ENCODE measurements at regions not wholly inside any gene's neighbourhood (a gene's known extent, or its start where the extent isn't known, plus 50 kb on each side); places are given as distances from the start of the nearest gene placed in this dataset.

DNA sequence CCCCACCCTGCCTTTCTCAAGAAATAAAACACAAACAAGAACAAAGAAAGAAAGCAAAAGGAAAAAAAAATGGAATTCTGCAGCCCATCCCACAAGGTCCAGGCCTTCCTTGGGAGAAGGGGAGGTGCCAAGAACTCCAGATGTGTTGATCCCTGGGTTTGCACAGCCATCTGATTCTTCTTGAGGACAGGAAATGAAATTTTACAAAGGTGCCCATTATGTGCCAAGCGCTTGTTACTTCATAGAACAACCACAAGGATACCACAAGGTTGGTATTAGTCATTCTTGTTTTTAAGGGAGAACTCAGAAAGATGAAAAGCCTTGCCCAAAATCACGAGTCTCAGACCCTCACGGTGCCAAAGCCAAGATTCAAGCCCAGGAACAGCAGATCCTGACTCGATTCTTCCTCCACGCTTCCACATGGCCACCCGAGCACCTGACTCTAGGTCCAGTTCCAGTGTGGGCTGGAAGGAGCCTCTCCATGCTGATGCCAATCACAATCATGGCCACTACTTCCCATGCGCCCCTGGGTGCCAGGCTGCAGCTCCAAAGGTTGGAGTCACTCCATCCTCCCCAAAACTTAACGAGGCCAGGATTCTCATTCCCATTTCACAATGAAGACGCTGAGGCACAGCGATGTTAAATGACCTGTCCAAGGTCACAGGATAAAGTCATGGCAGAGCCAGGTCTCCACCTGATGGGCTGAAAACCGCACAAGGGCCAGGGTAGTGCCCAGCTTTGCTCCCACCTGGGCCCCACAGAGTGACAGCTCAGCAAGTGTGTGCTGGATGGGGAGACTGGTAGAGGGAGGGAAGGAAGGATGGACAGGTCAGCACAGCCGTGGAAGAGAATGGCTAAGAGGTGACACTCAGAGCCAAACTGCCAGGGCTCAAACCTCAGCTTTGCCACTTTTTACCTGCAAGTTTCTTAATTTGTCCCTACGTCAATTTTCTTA, 66.7 kb upstream of the TOP1 start:
- DNase-seq, result peak; percentile 49

DNA sequence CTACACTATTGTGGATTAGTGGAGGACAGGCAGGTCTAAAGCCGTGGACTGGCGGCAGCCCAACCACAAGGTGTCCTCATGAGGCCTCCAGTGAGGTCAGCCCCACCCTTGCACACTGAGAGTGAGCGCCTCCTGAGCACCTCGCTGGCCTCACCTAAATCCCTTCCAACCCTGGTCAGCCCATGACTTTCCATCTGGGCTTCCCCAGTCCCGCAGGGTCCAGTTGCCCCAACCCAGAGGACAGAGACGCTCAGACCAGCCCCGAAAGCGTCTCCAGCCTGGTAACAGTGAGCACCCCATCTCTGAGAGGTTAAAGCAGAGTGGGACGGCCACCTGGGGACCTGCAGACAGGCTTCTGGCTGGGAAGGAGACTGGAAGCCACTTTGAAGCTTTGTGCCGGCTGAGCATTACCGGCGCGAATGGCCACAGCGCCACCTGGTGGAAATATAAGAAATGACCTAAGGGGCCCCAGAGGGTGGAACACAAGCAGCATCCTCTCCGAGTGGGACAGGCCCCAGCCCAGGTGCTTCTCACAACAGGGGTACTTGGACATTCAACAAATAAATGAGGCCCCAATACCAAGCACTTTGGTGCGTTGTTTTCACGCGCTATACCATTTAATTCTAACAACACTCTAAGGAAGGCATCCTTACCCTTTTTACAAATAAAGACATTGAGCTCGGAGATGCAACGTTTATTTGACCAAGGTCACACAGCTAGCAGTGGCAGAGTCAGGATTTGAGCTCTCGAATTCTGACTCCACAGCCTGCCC, 65.7 kb upstream of the TOP1 start:
- peak; percentile 64 for DNase-seq

- no peak for DNase-seq
These were observed 65.1 kb upstream of the TOP1 start for GRCh38 chr20:40963505-40963845.

DNA sequence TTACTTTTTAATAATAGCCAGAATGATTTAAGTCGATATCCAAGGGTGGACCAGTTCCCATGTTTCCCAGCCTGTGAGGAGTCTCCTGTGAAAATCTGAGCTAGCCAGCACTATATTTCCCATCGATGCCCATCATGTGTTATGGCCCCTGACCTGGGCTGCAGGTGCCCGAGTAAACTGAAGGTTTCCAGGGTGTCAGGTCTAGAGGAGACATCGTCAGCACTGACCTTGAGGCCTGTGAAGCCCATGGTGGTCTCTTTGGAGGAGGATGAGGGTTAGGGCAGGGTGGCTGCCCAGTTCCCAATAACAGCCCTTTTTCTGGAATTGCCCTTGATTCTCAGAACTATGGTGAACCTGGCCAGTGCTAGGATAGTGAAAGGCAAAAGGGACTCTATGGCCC, 63.0 kb upstream of the TOP1 start:
- DNase-seq, result no peak

GRCh38 chr20:40966103-40966502, 62.5 kb upstream of the TOP1 start:
- no peak for DNase-seq

DNA sequence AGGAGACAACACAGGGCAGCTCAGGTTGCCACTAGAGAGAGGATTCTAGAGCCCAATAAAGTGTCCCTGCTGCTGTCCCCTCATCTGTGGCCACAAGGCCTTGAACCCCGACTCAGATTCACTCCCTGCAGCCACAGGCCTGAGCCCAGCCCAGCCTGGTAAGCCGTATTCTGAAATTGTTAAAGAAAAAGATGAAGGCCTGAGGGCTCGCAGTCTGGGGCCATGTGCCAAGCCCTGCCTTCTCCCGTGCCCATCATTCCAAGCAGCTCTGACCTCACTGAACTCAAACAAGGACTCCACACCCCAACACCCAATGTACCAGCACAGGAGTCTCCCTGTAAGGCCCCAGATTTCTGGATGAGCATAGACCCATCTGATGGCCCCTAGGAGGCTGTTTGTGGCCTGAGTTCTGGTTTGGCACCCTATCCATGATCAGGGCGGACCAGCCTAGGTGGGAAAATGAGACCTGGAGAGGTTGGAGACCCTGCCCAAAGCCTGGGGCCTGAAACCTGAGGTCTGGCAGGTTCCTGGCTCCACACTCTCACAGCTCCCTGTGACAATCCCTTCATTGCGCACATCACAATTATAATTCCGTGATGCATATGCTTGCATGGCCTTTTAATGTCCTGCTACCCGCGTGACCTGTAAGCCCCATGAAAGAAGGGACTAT, 62.0 kb upstream of the TOP1 start:
- DNase-seq, result no peak

GRCh38 chr20:40967700-40968099, 60.9 kb upstream of the TOP1 start:
- DNase-seq, result no peak

GRCh38 chr20:40968816-40969562, 59.6 kb upstream of the TOP1 start:
- peak; percentile 74 for DNase-seq

GRCh38 chr20:40970218-40970617, 58.4 kb upstream of the TOP1 start:
- no peak for DNase-seq

- no peak for DNase-seq
These were observed 51.4 kb upstream of the TOP1 start for GRCh38 chr20:40977218-40977617.

DNA sequence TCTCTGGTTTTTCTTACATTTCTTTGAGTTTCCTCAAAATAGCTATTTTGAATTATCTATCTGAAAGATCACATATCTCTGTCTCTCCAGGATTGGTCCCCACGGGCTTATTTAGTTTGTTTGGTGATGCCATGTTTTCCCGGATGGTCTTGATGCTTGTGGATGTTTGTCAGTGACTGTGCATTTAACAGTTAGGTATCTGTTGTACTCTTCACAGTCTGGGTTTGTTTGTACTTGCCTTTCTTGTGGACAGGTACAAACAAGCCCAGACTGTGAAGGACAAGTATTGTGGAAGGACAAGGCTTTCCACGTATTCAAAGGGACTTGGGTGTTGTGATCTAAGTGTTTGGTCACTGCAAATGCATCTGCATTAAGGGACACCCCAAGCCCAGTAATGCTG, 49.9 kb upstream of the TOP1 start:
- no peak for DNase-seq

Data from inflammatory macrophage treated with lipopolysaccharide for 4 hours (primary cell).